A549 (cell line): ENCODE measurements at regions not wholly inside any gene's neighbourhood (a gene's known extent, or its start where the extent isn't known, plus 50 kb on each side); places are given as distances from the start of the nearest gene placed in this dataset.

Experiments
- ATAC-seq, 2 experiments: fragments of 200-7000 bp in 1 of 2; fragments of >200 bp in 1 of 2; cut with Nextera tagmentation in 1 of 2; cut with Tn5 transposase in 1 of 2; 3 replicates each; pipeline versions ENCODE4 v1.8.0 to v1.9.1; 2018 to 2020; ENCODE audit warnings: mild to moderate bottlenecking in 1 of 2, moderate library complexity in 1 of 2
- CTCF ChIA-PET: fragments of 300-600 bp; sonication (Branson Sonifier 250); formaldehyde crosslinking; extraction: SDS; loops from one replicate; lab custom pipeline; 2021; ENCODE audit warnings: antibody characterized with exemption, inconsistent platforms; lab: Yijun Ruan, JAX
- POLR2A ChIA-PET: fragments of 350-600 bp; formaldehyde crosslinking; extraction: SDS; loops from one replicate; lab custom pipeline; 2021; ENCODE audit warnings: antibody characterized with exemption, inconsistent platforms; lab: Yijun Ruan, JAX
- DNase-seq, 2 experiments: peaks; one replicate each; pipeline versions ENCODE4 v3.0.0 to v3.0.0-alpha.2; 2011 to 2016; ENCODE audit warnings: low read depth in 1 of 2, low spot score in 1 of 2
- FAIRE-seq: peaks from 2 replicates; lab custom pipeline; 2011; peaks lifted over from hg19 to GRCh38; lab: Jason Lieb, UNC
- H3K27ac ChIP-seq, 2 experiments: fragments of >200 bp; sonication (Bioruptor Twin); formaldehyde crosslinking; 3 replicates each; pipeline ENCODE4 v1.5.1; 2016 to 2017
- H3K4me1 ChIP-seq: fragments of >200 bp; sonication (Bioruptor Twin); formaldehyde crosslinking; 3 replicates; pipeline ENCODE4 v1.6.1; 2016
- H3K4me2 ChIP-seq: fragments of >200 bp; sonication (Bioruptor Twin); formaldehyde crosslinking; 3 replicates; pipeline ENCODE4 v1.6.1; 2016
- H3K4me3 ChIP-seq: fragments of >200 bp; sonication (Bioruptor Twin); formaldehyde crosslinking; 3 replicates; pipeline ENCODE4 v1.5.1; 2016
- H3K9me3 ChIP-seq: fragments of >200 bp; sonication (Bioruptor Twin); formaldehyde crosslinking; 3 replicates; pipeline ENCODE4 v1.6.1; 2016
- CHD4 ChIP-seq: fragments of 200-600 bp; sonication (generic); IDR thresholded peaks from 2 replicates; pipeline ENCODE4 v1.6.1; 2016; ENCODE audit warnings: antibody characterized with exemption, mild to moderate bottlenecking, borderline replicate concordance
- FOSB ChIP-seq: fragments of 250-450 bp; sonication (Bioruptor Pico); IDR thresholded peaks from 2 replicates; pipeline ENCODE4 v1.5.0; 2020; ENCODE audit warnings: mild to moderate bottlenecking, moderate library complexity
- FOSL2 ChIP-seq, 2 experiments: fragments of 450-650 bp in 1 of 2; fragments of >200 bp in 1 of 2; sonication (Bioruptor Twin) in 1 of 2; formaldehyde crosslinking; IDR thresholded peaks; 2 replicates each; pipeline versions ENCODE4 v1.5.0 to v1.6.1; 2016 to 2020; ENCODE audit warnings: mild to moderate bottlenecking in 1 of 2, moderate library complexity in 1 of 2
- HOXB13 ChIP-seq: fragments of 250-450 bp; sonication (Bioruptor Pico); IDR thresholded peaks from 2 replicates; pipeline ENCODE4 v1.5.0; 2020; ENCODE audit warnings: low read depth, mild to moderate bottlenecking, moderate library complexity
- JUN ChIP-seq, 2 experiments: fragments of >200 bp; sonication (Bioruptor Twin); formaldehyde crosslinking; IDR thresholded peaks; 2 replicates in 1 of 2; 3 replicates in 1 of 2; pipeline ENCODE4 v1.6.1; 2016 to 2017
- MAFK ChIP-seq: fragments of 450-650 bp; IDR thresholded peaks from 2 replicates; pipeline ENCODE4 v1.6.1; 2014; ENCODE audit not compliant: partially characterized antibody
- NFE2L2 ChIP-seq: fragments of 150-350 bp; conservative IDR thresholded peaks from 2 replicates; pipeline ENCODE4 v1.6.1; 2014; ENCODE audit warnings: low read length
- RAD21 ChIP-seq, 2 experiments: fragments of >200 bp in 1 of 2; sonication (Bioruptor Twin) in 1 of 2; formaldehyde crosslinking in 1 of 2; IDR thresholded peaks in 1 of 2; conservative IDR thresholded peaks in 1 of 2; 2 replicates in 1 of 2; 3 replicates in 1 of 2; pipeline ENCODE4 v1.6.1; 2012 to 2018; ENCODE audit warnings: inconsistent platforms in 1 of 2
- RNF2 ChIP-seq: fragments of 200-600 bp; sonication (generic); IDR thresholded peaks from 2 replicates; pipeline ENCODE4 v1.6.1; 2016; ENCODE audit warnings: low read depth, mild to moderate bottlenecking, antibody characterized with exemption, moderate library complexity, borderline replicate concordance
- TFCP2L1 ChIP-seq: fragments of 250-450 bp; sonication (Bioruptor Pico); IDR thresholded peaks from 2 replicates; pipeline ENCODE4 v1.5.0; 2021; ENCODE audit warnings: mild to moderate bottlenecking
- TP53 ChIP-seq: fragments of 250-450 bp; sonication (Bioruptor Pico); IDR thresholded peaks from 2 replicates; pipeline ENCODE4 v1.5.0; 2021; ENCODE audit warnings: mild to moderate bottlenecking, moderate library complexity
- ZSCAN20 ChIP-seq: fragments of 250-450 bp; sonication (Bioruptor Pico); IDR thresholded peaks from 2 replicates; pipeline ENCODE4 v1.8.0; 2022; ENCODE audit warnings: mild to moderate bottlenecking, moderate library complexity
- WGBS: methylation state at CpG from one replicate; pipeline ENCODE4 v1.1.6; 2017; ENCODE audit errors: missing lambda C conversion rate; 5-methylcytosine and 5-hydroxymethylcytosine counted together
- TF ChIP-seq, protein P1 (sequence below): fragments of 150-350 bp; IDR thresholded peaks from 2 replicates; pipeline ENCODE4 v1.6.1; 2014; ENCODE audit warnings: low read depth, mild to moderate bottlenecking, low read length
- TF ChIP-seq, protein P2 (sequence below): IDR thresholded peaks from 2 replicates; pipeline ENCODE4 v1.6.1; 2012; ENCODE audit warnings: low read depth, borderline replicate concordance
- TF ChIP-seq, protein P3 (sequence below): fragments of 250-450 bp; sonication (Bioruptor Pico); IDR thresholded peaks from 2 replicates; pipeline ENCODE4 v1.5.0; 2021; ENCODE audit warnings: mild to moderate bottlenecking, moderate library complexity, borderline replicate concordance

DNA sequence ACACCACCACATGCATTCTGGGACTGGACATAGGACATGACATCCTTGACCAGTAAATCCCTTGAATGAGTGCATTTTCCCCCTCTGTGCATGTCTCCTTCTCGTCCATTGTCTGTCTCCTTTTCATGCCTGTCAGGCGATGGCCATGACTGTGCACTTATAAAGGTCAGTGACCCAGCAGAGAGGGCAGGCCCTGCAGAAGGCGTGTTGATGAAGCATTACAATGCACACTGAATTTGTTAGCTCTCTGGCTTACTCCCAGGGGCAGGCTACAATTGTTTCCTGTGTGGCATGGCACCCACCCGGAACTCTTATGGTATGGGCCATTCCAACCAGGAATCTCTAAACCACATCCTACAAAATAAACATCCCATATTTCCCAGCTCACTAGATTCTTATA is 71.1 kb downstream of the SAMD9 start:
- Histone ChIP-seq H3K9me3 (no peaks in the 10 kb centered on the region), H3K4me2 (no peak overlapping the region), H3K4me3 (no peak overlapping the region), H3K4me1 (no peaks in the 10 kb centered on the region), H3K27ac (no peak overlapping the region)
- peak in 1 of 2 experiments; percentile 53; a peak in 3 of 6 replicates for ATAC-seq
- peak in 1 of 2 experiments; percentile 38 for DNase-seq
- CTCF ChIA-PET, result interaction anchor here (1.0 kb wide), 1 partner anchor 622 kb away, joined by 3 read pairs; no protein-coding TSS in a partner anchor
- FAIRE-seq, result no peak
- WGBS, result 34% methylated on average over 4 of the region's 4 CpGs
- POLR2A ChIA-PET, result no interaction called here
- TF ChIP-seq ZSCAN20 (CRISPR knock-in tag), result no peak
- peak; percentile 62 for TF ChIP-seq MAFK
- TF ChIP-seq RAD21 (conservative IDR thresholded peaks at IDR 0.05 in 1 of 2, IDR thresholded peaks at IDR 0.05 in 1 of 2), result no peak
- no peak for TF ChIP-seq CHD4
- TF ChIP-seq JUN (IDR thresholded peaks at IDR 0.05), result no peak
- no peak for TF ChIP-seq TFCP2L1 (CRISPR knock-in tag)
- TF ChIP-seq, protein P1, sequence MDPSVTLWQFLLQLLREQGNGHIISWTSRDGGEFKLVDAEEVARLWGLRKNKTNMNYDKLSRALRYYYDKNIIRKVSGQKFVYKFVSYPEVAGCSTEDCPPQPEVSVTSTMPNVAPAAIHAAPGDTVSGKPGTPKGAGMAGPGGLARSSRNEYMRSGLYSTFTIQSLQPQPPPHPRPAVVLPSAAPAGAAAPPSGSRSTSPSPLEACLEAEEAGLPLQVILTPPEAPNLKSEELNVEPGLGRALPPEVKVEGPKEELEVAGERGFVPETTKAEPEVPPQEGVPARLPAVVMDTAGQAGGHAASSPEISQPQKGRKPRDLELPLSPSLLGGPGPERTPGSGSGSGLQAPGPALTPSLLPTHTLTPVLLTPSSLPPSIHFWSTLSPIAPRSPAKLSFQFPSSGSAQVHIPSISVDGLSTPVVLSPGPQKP, result no peak
- peak; percentile 57; the same call in 1 of the 2 replicates for TF ChIP-seq NFE2L2
- no peak for TF ChIP-seq HOXB13 (CRISPR knock-in tag)
- TF ChIP-seq, protein P2, sequence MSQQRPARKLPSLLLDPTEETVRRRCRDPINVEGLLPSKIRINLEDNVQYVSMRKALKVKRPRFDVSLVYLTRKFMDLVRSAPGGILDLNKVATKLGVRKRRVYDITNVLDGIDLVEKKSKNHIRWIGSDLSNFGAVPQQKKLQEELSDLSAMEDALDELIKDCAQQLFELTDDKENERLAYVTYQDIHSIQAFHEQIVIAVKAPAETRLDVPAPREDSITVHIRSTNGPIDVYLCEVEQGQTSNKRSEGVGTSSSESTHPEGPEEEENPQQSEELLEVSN, result no peak
- TF ChIP-seq, protein P3, sequence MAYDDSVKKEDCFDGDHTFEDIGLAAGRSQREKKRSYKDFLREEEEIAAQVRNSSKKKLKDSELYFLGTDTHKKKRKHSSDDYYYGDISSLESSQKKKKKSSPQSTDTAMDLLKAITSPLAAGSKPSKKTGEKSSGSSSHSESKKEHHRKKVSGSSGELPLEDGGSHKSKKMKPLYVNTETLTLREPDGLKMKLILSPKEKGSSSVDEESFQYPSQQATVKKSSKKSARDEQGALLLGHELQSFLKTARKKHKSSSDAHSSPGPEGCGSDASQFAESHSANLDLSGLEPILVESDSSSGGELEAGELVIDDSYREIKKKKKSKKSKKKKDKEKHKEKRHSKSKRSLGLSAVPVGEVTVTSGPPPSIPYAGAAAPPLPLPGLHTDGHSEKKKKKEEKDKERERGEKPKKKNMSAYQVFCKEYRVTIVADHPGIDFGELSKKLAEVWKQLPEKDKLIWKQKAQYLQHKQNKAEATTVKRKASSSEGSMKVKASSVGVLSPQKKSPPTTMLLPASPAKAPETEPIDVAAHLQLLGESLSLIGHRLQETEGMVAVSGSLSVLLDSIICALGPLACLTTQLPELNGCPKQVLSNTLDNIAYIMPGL (CRISPR knock-in tag), result no peak
- TF ChIP-seq, all 56 proteins: peak for 2

DNA sequence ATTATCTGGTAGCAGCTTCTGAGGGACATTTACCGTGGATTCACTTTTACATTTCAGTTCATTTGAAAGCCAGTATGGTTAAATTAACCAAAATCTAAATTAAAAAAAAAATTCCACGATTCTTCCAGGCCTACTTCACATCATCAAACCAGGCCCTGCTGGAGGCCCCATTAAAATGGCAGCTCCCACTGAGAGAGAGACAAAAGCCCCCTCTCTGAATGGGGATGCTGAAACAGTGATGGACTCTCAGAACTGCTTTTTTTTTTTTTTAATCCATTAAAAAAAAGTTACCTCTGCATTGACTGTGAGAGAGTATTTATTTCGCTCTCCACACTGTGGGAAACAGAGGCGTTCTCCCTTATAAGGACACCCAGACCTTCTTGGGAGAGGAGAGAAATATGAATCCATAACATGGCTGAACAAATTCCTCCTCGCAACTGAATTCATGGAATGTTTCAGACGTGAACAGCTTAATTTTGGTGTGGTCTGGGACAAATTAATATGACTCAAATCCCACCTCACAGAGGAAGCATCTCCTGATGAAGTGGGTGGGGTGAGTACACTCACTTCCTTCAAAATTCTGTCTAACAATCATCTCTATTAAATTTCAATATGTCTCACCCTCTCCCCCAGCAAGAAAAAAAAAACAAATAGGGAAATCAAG is 73.5 kb downstream of the SAMD9 start:
- POLR2A ChIA-PET, result no interaction called here
- no peak overlapping the region for H3K4me2 ChIP-seq
- DNase-seq (no peak), ATAC-seq (no peak), FAIRE-seq (no peak)
- 63% methylated on average over 6 of the region's 6 CpGs for WGBS
- no peak overlapping the region for H3K4me3 ChIP-seq
- H3K27ac ChIP-seq, result no peak overlapping the region
- no peaks in the 10 kb centered on the region for H3K9me3 ChIP-seq
- TF ChIP-seq CHD4, result no peak
- TF ChIP-seq TFCP2L1 (CRISPR knock-in tag), result no peak
- TF ChIP-seq, protein P1, result no peak
- no peak for TF ChIP-seq FOSL2 (IDR thresholded peaks at IDR 0.05)
- TF ChIP-seq FOSL2 (CRISPR knock-in tag; IDR thresholded peaks at IDR 0.05), result no peak
- no peak for TF ChIP-seq TP53 (CRISPR knock-in tag)
- no peak for TF ChIP-seq FOSB (CRISPR knock-in tag)
- TF ChIP-seq NFE2L2, result no peak
- TF ChIP-seq, protein P2, result no peak
- no peak for TF ChIP-seq RNF2
- TF ChIP-seq JUN (IDR thresholded peaks at IDR 0.05), result no peak
- H3K4me1 ChIP-seq, result no peaks in the 10 kb centered on the region
- CTCF ChIA-PET, result no interaction called here
